GM23338 (cell line): ENCODE measurements at regions not wholly inside any gene's neighbourhood (a gene's known extent, or its start where the extent isn't known, plus 50 kb on each side); places are given as distances from the start of the nearest gene placed in this dataset.

Experiments
- ATAC-seq: fragments of 200-7000 bp; cut with Tn5 transposase; 3 replicates; pipeline ENCODE4 v1.9.1; 2020
- DNase-seq: peaks from one replicate; pipeline ENCODE4 v3.0.0-alpha.2; 2015; ENCODE audit warnings: low spot score
- H2AFZ ChIP-seq: fragments of 200-600 bp; sonication (generic); 2 replicates; pipeline ENCODE4 v1.8.0; 2016; ENCODE audit warnings: antibody characterized with exemption, mild to moderate bottlenecking, moderate library complexity
- H3F3A ChIP-seq: fragments of 200-600 bp; sonication (generic); replicated peaks from 2 replicates; pipeline ENCODE4 v1.8.0; 2017; ENCODE audit warnings: antibody characterized with exemption, mixed run types, low read depth
- H3K27ac ChIP-seq: fragments of 200-600 bp; sonication (generic); 2 replicates; pipeline ENCODE4 v1.6.1; 2016; ENCODE audit warnings: low read depth
- H3K27me3 ChIP-seq: fragments of 200-600 bp; sonication (generic); 2 replicates; pipeline ENCODE4 v1.8.0; 2016; ENCODE audit warnings: mild to moderate bottlenecking, mixed run types, moderate library complexity; ENCODE audit not compliant: insufficient read depth
- H3K36me3 ChIP-seq: fragments of 200-600 bp; sonication (generic); 2 replicates; pipeline ENCODE4 v1.8.0; 2016; ENCODE audit warnings: mild to moderate bottlenecking; ENCODE audit not compliant: insufficient read depth
- H3K4me1 ChIP-seq: fragments of 200-600 bp; sonication (generic); 2 replicates; pipeline ENCODE4 v1.8.0; 2016; ENCODE audit warnings: mild to moderate bottlenecking, moderate library complexity; ENCODE audit not compliant: insufficient read depth
- H3K4me2 ChIP-seq: fragments of 200-600 bp; sonication (generic); 2 replicates; pipeline ENCODE4 v1.7.1; 2017; ENCODE audit warnings: mixed run types
- H3K4me3 ChIP-seq: fragments of 200-600 bp; sonication (generic); 2 replicates; pipeline ENCODE4 v1.6.1; 2016; ENCODE audit warnings: mixed run types
- H3K79me2 ChIP-seq: fragments of 200-600 bp; sonication (generic); replicated peaks from 2 replicates; pipeline ENCODE4 v1.8.0; 2017; ENCODE audit warnings: mild to moderate bottlenecking; ENCODE audit not compliant: insufficient read depth
- H3K9me2 ChIP-seq: fragments of 200-600 bp; sonication (generic); 2 replicates; pipeline ENCODE4 v1.8.0; 2017; ENCODE audit not compliant: insufficient read depth
- H4K20me1 ChIP-seq: fragments of 200-600 bp; sonication (generic); replicated peaks from 2 replicates; pipeline ENCODE4 v1.8.0; 2017; ENCODE audit warnings: mild to moderate bottlenecking; ENCODE audit not compliant: insufficient read depth
- H3K27ac Mint-ChIP-seq: 2 replicates; pipeline ENCODE4 v1.8.0; 2020; ENCODE audit warnings: inconsistent platforms, mild to moderate bottlenecking, moderate library complexity, mixed read lengths
- H3K27me3 Mint-ChIP-seq: 3 replicates; pipeline ENCODE4 v1.8.0; 2022; ENCODE audit warnings: low read depth, mild to moderate bottlenecking, moderate library complexity, mixed read lengths, inconsistent platforms; ENCODE audit not compliant: insufficient read depth, poor library complexity
- H3K36me3 Mint-ChIP-seq: 3 replicates; pipeline ENCODE4 v1.8.0; 2021; ENCODE audit warnings: low read depth, mild to moderate bottlenecking, inconsistent platforms, moderate library complexity, mixed read lengths
- H3K4me1 Mint-ChIP-seq: 3 replicates; pipeline ENCODE4 v1.8.0; 2020; ENCODE audit warnings: mild to moderate bottlenecking, inconsistent platforms, mixed read lengths
- H3K4me3 Mint-ChIP-seq: 3 replicates; pipeline ENCODE4 v1.8.0; 2021; ENCODE audit warnings: moderate library complexity, mild to moderate bottlenecking, inconsistent platforms, mixed read lengths
- H3K9me3 Mint-ChIP-seq: 3 replicates; pipeline ENCODE4 v1.8.0; 2020; ENCODE audit warnings: moderate library complexity, mild to moderate bottlenecking, inconsistent platforms, mixed read lengths
- CREB1 ChIP-seq: fragments of 250-450 bp; sonication (Bioruptor Pico); IDR thresholded peaks from 2 replicates; pipeline ENCODE4 v1.5.0; 2020; ENCODE audit warnings: low read depth, mild to moderate bottlenecking, moderate library complexity
- CTCF ChIP-seq, 2 experiments: fragments of 200-600 bp in 1 of 2; sonication (generic) in 1 of 2; conservative IDR thresholded peaks; 2 replicates each; pipeline versions ENCODE4 v1.5.1 to v1.6.1; 2016 to 2017; ENCODE audit warnings: antibody characterized with exemption in 2 of 2, low read depth in 2 of 2, mild to moderate bottlenecking in 2 of 2, moderate library complexity in 1 of 2
- ETS1 ChIP-seq: IDR thresholded peaks from 2 replicates; pipeline ENCODE4 v1.6.1; 2016; ENCODE audit warnings: antibody characterized with exemption
- JUNB ChIP-seq: IDR thresholded peaks from one replicate; pipeline ENCODE4 v1.6.1; 2016; ENCODE audit warnings: antibody characterized with exemption; ENCODE audit not compliant: unreplicated experiment
- NANOG ChIP-seq: IDR thresholded peaks from 2 replicates; pipeline ENCODE4 v1.6.1; 2016; ENCODE audit warnings: antibody characterized with exemption, borderline replicate concordance
- STAT1 ChIP-seq: IDR thresholded peaks from one replicate; pipeline ENCODE4 v1.6.1; 2016; ENCODE audit warnings: antibody characterized with exemption; ENCODE audit not compliant: unreplicated experiment
- ZNF114 ChIP-seq: fragments of 250-450 bp; sonication (Bioruptor Pico); IDR thresholded peaks from 2 replicates; pipeline ENCODE4 v1.5.0; 2020; ENCODE audit warnings: mild to moderate bottlenecking, moderate library complexity
- ZNF331 ChIP-seq: fragments of 250-450 bp; sonication (Bioruptor Pico); IDR thresholded peaks from 2 replicates; pipeline ENCODE4 v1.5.0; 2020; ENCODE audit warnings: low read depth, mild to moderate bottlenecking, moderate library complexity
- ZNF462 ChIP-seq: fragments of 250-450 bp; sonication (Bioruptor Pico); IDR thresholded peaks from 2 replicates; pipeline ENCODE4 v1.5.0; 2020; ENCODE audit warnings: mild to moderate bottlenecking, moderate library complexity

GRCh38 chr5:83837265-83837907 is 116.7 kb upstream of the HAPLN1 start (continued):
- TF ChIP-seq ZNF462 (no peak), JUNB (no peak), NANOG (no peak), ETS1 (no peak), CTCF (conservative IDR thresholded peaks at IDR 0.05; ENCODE audit: low read depth in 2 of 2) (no peak)

GRCh38 chr5:83834306-83834705 is 113.7 kb upstream of the HAPLN1 start:
- ATAC-seq (no peak), DNase-seq (no peak)
- Mint-ChIP-seq H3K27me3 (peaks cover 1% of the 10 kb centered on the region), H3K36me3 (no peaks in the 10 kb centered on the region), H3K4me3 (no peak overlapping the region), H3K9me3 (no peaks in the 10 kb centered on the region), H3K27ac (no peak overlapping the region), H3K4me1 (no peaks in the 10 kb centered on the region)
- Histone ChIP-seq H3K79me2 (no peaks in the 10 kb centered on the region), H2AFZ (0 out of 2 replicates have a peak overlapping the region, but pooled peaks have one; percentile 72), H4K20me1 (no peaks in the 10 kb centered on the region), H3K4me3 (no peak overlapping the region), H3K27me3 (no peaks in the 10 kb centered on the region), H3F3A (no peaks in the 10 kb centered on the region), H3K4me2 (no peak overlapping the region), H3K36me3 (no peaks in the 10 kb centered on the region), H3K27ac (no peak overlapping the region), H3K9me2 (0 out of 2 replicates have a peak, but pooled peaks cover 8% of the 10 kb centered on the region), H3K4me1 (no peaks in the 10 kb centered on the region)
- no peak for TF ChIP-seq CTCF (conservative IDR thresholded peaks at IDR 0.05; ENCODE audit: low read depth in 2 of 2)
- TF ChIP-seq ETS1: no peak
- no peak for TF ChIP-seq STAT1
- TF ChIP-seq CREB1: no peak
- TF ChIP-seq ZNF114 (CRISPR knock-in tag): no peak
- no peak for TF ChIP-seq ZNF331 (CRISPR knock-in tag)
